ENCODE measurements at regions not wholly inside any gene's neighbourhood (a gene's known extent, or its start where the extent isn't known, plus 50 kb on each side); places are given as distances from the start of the nearest gene placed in this dataset.

- TF ChIP-seq CTCF (IDR thresholded peaks at IDR 0.05; ENCODE audit: insufficient read depth, low read depth, low read length): no peak
- TF ChIP-seq EZH2 (IDR thresholded peaks at IDR 0.05; ENCODE audit: insufficient read depth, low read length): no peak
Measured at GRCh38 chr13:84290386-84290785, 408.1 kb upstream of the SLITRK1 start.

Data from astrocyte (in vitro differentiated cells and primary cell).